Fibroblast of mammary gland (primary cell): ENCODE measurements at regions not wholly inside any gene's neighbourhood (a gene's known extent, or its start where the extent isn't known, plus 50 kb on each side); places are given as distances from the start of the nearest gene placed in this dataset.

ENCODE experiments used
- DNase-seq: peaks from one replicate; pipeline ENCODE4 v3.0.0-alpha.2; 2010; ENCODE audit warnings: low read depth
- H3K4me3 ChIP-seq: 2 replicates; pipeline ENCODE4 v1.5.1; 2011; ENCODE audit warnings: low read depth, mild to moderate bottlenecking, low read length, moderate library complexity; ENCODE audit not compliant: control insufficient read depth
- TF ChIP-seq, protein P1 (sequence below): conservative IDR thresholded peaks from 2 replicates; pipeline ENCODE4 v1.5.1; 2011; ENCODE audit warnings: low read depth, low read length, inconsistent platforms; ENCODE audit not compliant: control insufficient read depth, insufficient read depth

- no peak for DNase-seq
- H3K4me3 ChIP-seq, result no peak overlapping the region
- TF ChIP-seq, protein P1, sequence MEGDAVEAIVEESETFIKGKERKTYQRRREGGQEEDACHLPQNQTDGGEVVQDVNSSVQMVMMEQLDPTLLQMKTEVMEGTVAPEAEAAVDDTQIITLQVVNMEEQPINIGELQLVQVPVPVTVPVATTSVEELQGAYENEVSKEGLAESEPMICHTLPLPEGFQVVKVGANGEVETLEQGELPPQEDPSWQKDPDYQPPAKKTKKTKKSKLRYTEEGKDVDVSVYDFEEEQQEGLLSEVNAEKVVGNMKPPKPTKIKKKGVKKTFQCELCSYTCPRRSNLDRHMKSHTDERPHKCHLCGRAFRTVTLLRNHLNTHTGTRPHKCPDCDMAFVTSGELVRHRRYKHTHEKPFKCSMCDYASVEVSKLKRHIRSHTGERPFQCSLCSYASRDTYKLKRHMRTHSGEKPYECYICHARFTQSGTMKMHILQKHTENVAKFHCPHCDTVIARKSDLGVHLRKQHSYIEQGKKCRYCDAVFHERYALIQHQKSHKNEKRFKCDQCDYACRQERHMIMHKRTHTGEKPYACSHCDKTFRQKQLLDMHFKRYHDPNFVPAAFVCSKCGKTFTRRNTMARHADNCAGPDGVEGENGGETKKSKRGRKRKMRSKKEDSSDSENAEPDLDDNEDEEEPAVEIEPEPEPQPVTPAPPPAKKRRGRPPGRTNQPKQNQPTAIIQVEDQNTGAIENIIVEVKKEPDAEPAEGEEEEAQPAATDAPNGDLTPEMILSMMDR, result no peak
Measured at GRCh38 chr9:115216873-115217272, 98.9 kb upstream of the TNC start.

DNA sequence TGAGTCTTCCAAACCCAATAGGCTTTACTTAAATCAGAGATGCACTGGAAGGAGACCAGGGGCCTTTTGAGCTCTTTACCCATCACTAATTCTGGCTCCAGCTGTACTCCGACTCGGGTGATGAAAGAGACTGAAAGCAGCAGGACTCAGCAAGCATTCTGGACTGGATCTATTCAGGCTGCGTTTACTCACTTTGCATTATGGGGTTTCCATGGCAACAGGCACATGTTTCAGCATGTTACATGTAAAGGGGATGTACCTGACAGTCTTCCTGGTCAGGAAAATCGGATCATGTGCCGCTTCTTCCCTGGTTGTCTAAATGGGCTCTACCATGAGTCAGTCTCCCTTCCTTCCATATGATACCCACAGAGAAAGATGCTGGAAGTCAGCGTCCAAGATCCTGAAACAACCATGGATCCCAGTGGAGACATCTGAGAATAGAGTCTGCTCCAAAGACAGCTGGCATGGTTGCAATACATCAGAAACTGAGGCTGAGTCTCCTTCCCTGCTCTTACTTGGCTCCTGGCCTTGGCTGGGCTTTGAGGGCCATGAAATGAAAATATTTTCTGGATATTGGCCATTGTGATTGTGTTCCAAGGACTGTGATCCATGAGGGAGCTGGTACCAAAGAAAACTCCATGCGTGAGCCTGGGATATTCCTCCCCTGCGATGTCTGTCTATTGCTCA, 102.5 kb upstream of the TNC start:
- H3K4me3 ChIP-seq, result no peak overlapping the region
- TF ChIP-seq, protein P1, result no peak
- no peak for DNase-seq

DNA sequence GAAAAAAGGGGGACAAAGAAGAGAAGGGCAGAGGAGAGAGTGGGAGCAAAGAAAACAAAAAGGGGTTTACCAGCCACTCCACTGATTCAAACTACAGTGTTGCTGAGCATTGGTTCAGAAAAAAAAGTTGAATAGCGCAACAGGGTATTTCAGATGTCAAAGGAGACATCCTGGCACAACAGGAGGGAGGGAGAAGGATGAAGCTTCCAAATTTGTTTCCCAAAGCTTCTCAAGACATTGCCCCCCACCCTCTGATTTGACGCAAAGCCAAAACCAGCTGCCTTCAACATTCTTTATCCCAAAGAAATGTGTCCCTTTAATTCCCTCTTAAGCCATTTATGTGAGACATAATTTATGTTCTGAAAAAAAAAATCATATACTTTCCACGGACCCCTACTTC, 105.5 kb upstream of the TNC start:
- no peak for DNase-seq
- TF ChIP-seq, protein P1, result no peak
- H3K4me3 ChIP-seq, result no peak overlapping the region

DNA sequence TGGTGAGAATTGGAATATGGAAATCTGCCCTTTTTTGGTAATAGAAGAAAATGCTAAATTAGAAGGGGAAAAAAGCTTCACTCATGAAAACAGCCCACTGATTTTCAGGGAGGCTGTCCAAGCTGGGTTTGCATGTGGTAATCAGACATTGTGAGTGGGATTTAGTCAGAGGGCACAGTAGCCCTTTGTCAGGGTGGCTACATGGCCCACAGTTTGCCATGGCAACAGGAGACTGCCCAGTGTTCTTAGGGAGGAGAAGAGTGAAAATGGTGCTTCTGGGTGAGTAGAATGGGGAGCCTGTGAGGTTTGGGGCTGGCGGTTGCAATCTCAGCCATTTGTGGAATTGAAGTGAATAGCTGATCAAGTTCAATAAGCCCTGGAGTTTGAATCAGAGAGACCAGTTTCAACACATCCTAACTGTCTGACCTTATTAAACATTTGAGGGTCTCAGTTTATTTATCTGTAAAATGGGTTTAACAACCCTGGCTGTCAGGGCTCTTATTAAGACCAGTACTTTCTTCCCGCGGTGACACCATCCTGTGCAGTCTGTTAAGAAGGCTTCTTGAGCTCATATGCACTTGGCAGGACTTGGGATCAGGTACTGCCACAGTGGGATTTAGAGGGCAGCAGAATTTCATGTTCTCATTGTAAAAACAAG, 107.6 kb upstream of the TNC start:
- no peak for DNase-seq
- TF ChIP-seq, protein P1, result no peak
- no peak overlapping the region for H3K4me3 ChIP-seq

DNA sequence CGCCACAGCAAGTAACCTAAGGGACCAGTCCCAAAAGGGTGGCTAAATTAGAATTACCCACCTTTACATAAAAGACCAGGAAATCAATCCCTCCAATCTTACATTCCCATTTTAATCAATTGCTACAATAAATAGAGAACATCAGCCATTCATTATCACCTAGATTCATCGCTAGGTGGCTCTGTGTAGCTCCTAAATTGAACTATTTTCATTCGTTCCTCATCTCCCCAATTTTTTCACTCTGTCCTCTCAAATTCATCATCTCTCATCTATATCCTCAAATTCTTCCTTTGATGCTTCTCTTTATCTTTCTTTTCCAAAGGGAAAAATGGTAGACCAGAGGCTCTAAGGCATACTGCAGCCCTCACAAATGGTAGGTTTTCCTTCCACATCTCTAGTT, 108.2 kb upstream of the TNC start:
- TF ChIP-seq, protein P1, result no peak
- no peak overlapping the region for H3K4me3 ChIP-seq
- no peak for DNase-seq

- DNase-seq, result peak; percentile 64
- TF ChIP-seq, protein P1, result no peak
Measured at GRCh38 chr9:115229496-115229895, 111.5 kb upstream of the TNC start.

More at GRCh38 chr9:115229496-115229895, 111.5 kb upstream of the TNC start:
- no peak overlapping the region for H3K4me3 ChIP-seq
